IMR-90 (cell line): ENCODE measurements at regions not wholly inside any gene's neighbourhood (a gene's known extent, or its start where the extent isn't known, plus 50 kb on each side); places are given as distances from the start of the nearest gene placed in this dataset.

Experiments
- ATAC-seq: fragments of 200-7000 bp; cut with Tn5 transposase; 2 replicates; pipeline ENCODE4 v1.9.1; 2020; ENCODE audit warnings: low read depth, mild to moderate bottlenecking, moderate library complexity
- BruUV-seq: library from RNA; stranded (reverse); fragments of 400-500 nt; replicated peaks from 2 replicates; lab custom pipeline; 2021; lab: Mats Ljungman, UMichigan
- CTCF ChIA-PET: fragments of 300-600 bp; formaldehyde crosslinking; extraction: SDS; loops from one replicate; lab custom pipeline; 2021; ENCODE audit warnings: antibody characterized with exemption; lab: Yijun Ruan, JAX
- POLR2A ChIA-PET: fragments of 300-600 bp; sonication (Branson Sonifier 250); formaldehyde crosslinking; loops from one replicate; lab custom pipeline; 2022; ENCODE audit warnings: antibody characterized with exemption; ENCODE audit not compliant: unreplicated experiment; lab: Charles Lee
- DNase-seq: peaks from one replicate; pipeline ENCODE4 v3.0.0; 2013
- H2AFZ ChIP-seq: replicated peaks from 2 replicates; pipeline ENCODE3; 2013; ENCODE audit warnings: low read length, mild to moderate bottlenecking; ENCODE audit not compliant: poor library complexity
- H2AK5ac ChIP-seq: 2 replicates; pipeline ENCODE4 v1.6.1; 2013; ENCODE audit warnings: low read depth, low read length, inconsistent platforms
- H2AK9ac ChIP-seq: replicated peaks from 2 replicates; pipeline ENCODE3; 2013; ENCODE audit warnings: mild to moderate bottlenecking, low read depth, low read length, moderate library complexity; ENCODE audit not compliant: poor library complexity
- H2BK120ac ChIP-seq: 2 replicates; pipeline ENCODE4 v1.6.1; 2013; ENCODE audit warnings: low read depth, low read length, inconsistent platforms
- H2BK15ac ChIP-seq: 3 replicates; pipeline ENCODE4 v1.6.1; 2013; ENCODE audit warnings: low read depth, low read length, inconsistent platforms
- H2BK20ac ChIP-seq: 2 replicates; pipeline ENCODE4 v1.6.1; 2013; ENCODE audit warnings: low read depth, mild to moderate bottlenecking, inconsistent platforms, low read length, moderate library complexity
- H2BK5ac ChIP-seq: 2 replicates; pipeline ENCODE4 v1.6.1; 2013; ENCODE audit warnings: mild to moderate bottlenecking, low read depth, low read length, inconsistent platforms; ENCODE audit not compliant: poor library complexity, severe bottlenecking
- H3K14ac ChIP-seq: replicated peaks from 2 replicates; pipeline ENCODE4 v1.6.1; 2013; ENCODE audit warnings: low read depth, low read length, inconsistent platforms
- H3K18ac ChIP-seq: 2 replicates; pipeline ENCODE4 v1.6.1; 2013; ENCODE audit warnings: low read depth, low read length, control low read depth
- H3K23ac ChIP-seq: 2 replicates; pipeline ENCODE4 v1.6.1; 2013; ENCODE audit warnings: low read depth, low read length, inconsistent platforms
- H3K27ac ChIP-seq: 2 replicates; pipeline ENCODE4 v1.5.1; 2013; ENCODE audit warnings: mild to moderate bottlenecking, control low read depth, low read length; ENCODE audit not compliant: insufficient read depth
- H3K27me3 ChIP-seq: 2 replicates; pipeline ENCODE4 v1.6.1; 2013; ENCODE audit warnings: low read length; ENCODE audit not compliant: control insufficient read depth, insufficient read depth
- H3K36me3 ChIP-seq: 2 replicates; pipeline ENCODE4 v1.6.1; 2013; ENCODE audit warnings: low read length, mixed read lengths; ENCODE audit not compliant: control insufficient read depth, insufficient read depth
- H3K4ac ChIP-seq: 2 replicates; pipeline ENCODE4 v1.6.1; 2013; ENCODE audit warnings: low read depth, low read length, inconsistent platforms
- H3K4me1 ChIP-seq: 2 replicates; pipeline ENCODE4 v1.6.1; 2013; ENCODE audit warnings: low read length, mixed read lengths; ENCODE audit not compliant: control insufficient read depth, insufficient read depth
- H3K4me2 ChIP-seq: 2 replicates; pipeline ENCODE4 v1.6.1; 2013; ENCODE audit warnings: low read depth, mild to moderate bottlenecking, control low read depth, low read length, moderate library complexity
- H3K4me3 ChIP-seq: 2 replicates; pipeline ENCODE4 v1.5.1; 2013; ENCODE audit warnings: low read depth, mild to moderate bottlenecking, control low read depth, low read length, moderate library complexity; ENCODE audit not compliant: insufficient read depth
- H3K56ac ChIP-seq: 2 replicates; pipeline ENCODE4 v1.6.1; 2013; ENCODE audit warnings: low read length, inconsistent platforms; ENCODE audit not compliant: insufficient read depth; ENCODE audit errors: extremely low read depth
- H3K79me1 ChIP-seq, 2 experiments: 2 replicates each; pipeline ENCODE4 v1.6.1; 2013; ENCODE audit warnings: low read length in 2 of 2, inconsistent platforms in 1 of 2, low read depth in 1 of 2
- H3K9ac ChIP-seq: 2 replicates; pipeline ENCODE4 v1.6.1; 2013; ENCODE audit warnings: low read depth, low read length, control low read depth
- H3K9me1 ChIP-seq: 2 replicates; pipeline ENCODE4 v1.6.1; 2013; ENCODE audit warnings: low read length, inconsistent platforms; ENCODE audit not compliant: insufficient read depth
- H3K9me3 ChIP-seq: 2 replicates; pipeline ENCODE4 v1.6.1; 2013; ENCODE audit warnings: low read length; ENCODE audit not compliant: control insufficient read depth, insufficient read depth
- H4K20me1 ChIP-seq: 2 replicates; pipeline ENCODE4 v1.6.1; 2013; ENCODE audit warnings: low read length, inconsistent platforms; ENCODE audit not compliant: insufficient read depth
- H4K5ac ChIP-seq: 2 replicates; pipeline ENCODE4 v1.6.1; 2013; ENCODE audit warnings: mild to moderate bottlenecking, low read depth, low read length, control low read depth
- H4K8ac ChIP-seq, 2 experiments: 2 replicates each; pipeline ENCODE4 v1.6.1; 2013; ENCODE audit warnings: low read depth in 2 of 2, low read length in 2 of 2, control low read depth in 1 of 2, inconsistent platforms in 1 of 2
- H4K91ac ChIP-seq: 2 replicates; pipeline ENCODE4 v1.6.1; 2013; ENCODE audit warnings: low read depth, low read length, inconsistent platforms; ENCODE audit not compliant: insufficient read depth
- BHLHE40 ChIP-seq: fragments of 150-350 bp; IDR thresholded peaks from 2 replicates; pipeline ENCODE4 v1.6.1; 2016; ENCODE audit warnings: mild to moderate bottlenecking, low read depth, low read length
- CEBPB ChIP-seq: IDR thresholded peaks from 2 replicates; pipeline ENCODE4 v1.6.1; 2012; ENCODE audit warnings: low read depth, low read length, improper control_type of control experiment
- CHD1 ChIP-seq: IDR thresholded peaks from 2 replicates; pipeline ENCODE4 v1.6.1; 2012; ENCODE audit warnings: low read depth, low read length, improper control_type of control experiment
- FOS ChIP-seq: fragments of 150-350 bp; IDR thresholded peaks from 2 replicates; pipeline ENCODE4 v1.6.1; 2016; ENCODE audit warnings: low read depth, low read length
- MAFK ChIP-seq: IDR thresholded peaks from 2 replicates; pipeline ENCODE4 v1.6.1; 2012; ENCODE audit warnings: low read depth, low read length, improper control_type of control experiment
- MAZ ChIP-seq: IDR thresholded peaks from 2 replicates; pipeline ENCODE4 v1.6.1; 2012; ENCODE audit warnings: low read depth, mild to moderate bottlenecking, low read length, improper control_type of control experiment, moderate library complexity, borderline replicate concordance
- MXI1 ChIP-seq: IDR thresholded peaks from 2 replicates; pipeline ENCODE4 v1.6.1; 2012; ENCODE audit warnings: low read depth, mild to moderate bottlenecking, low read length, moderate library complexity, borderline replicate concordance
- NFE2L2 ChIP-seq: fragments of 150-350 bp; IDR thresholded peaks from 2 replicates; pipeline ENCODE4 v1.6.1; 2016; ENCODE audit warnings: low read depth, mild to moderate bottlenecking, low read length
- POLR2A ChIP-seq: IDR thresholded peaks from 2 replicates; pipeline ENCODE4 v1.6.1; 2012; ENCODE audit warnings: mild to moderate bottlenecking, low read depth, low read length
- RAD21 ChIP-seq: IDR thresholded peaks from 2 replicates; pipeline ENCODE4 v1.6.1; 2012; ENCODE audit warnings: low read length, improper control_type of control experiment
- RCOR1 ChIP-seq: IDR thresholded peaks from 2 replicates; pipeline ENCODE4 v1.6.1; 2012; ENCODE audit warnings: mild to moderate bottlenecking, low read length, improper control_type of control experiment; ENCODE audit not compliant: insufficient replicate concordance
- RFX5 ChIP-seq: IDR thresholded peaks from 2 replicates; pipeline ENCODE4 v1.8.0; 2012; ENCODE audit warnings: low read depth, mild to moderate bottlenecking, low read length, moderate library complexity
- SMC3 ChIP-seq: fragments of 150-350 bp; IDR thresholded peaks from 2 replicates; pipeline ENCODE4 v1.6.1; 2016; ENCODE audit warnings: low read depth, mild to moderate bottlenecking, antibody characterized with exemption, low read length, moderate library complexity
- WGBS, 2 experiments: methylation state at CpG; one replicate each; pipeline versions ENCODE4 v1.1.5 to v1.1.7; 2013; ENCODE audit warnings: missing lambda C conversion rate in 2 of 2; ENCODE audit not compliant: insufficient read length in 1 of 2; ENCODE audit errors: extremely low coverage in 2 of 2; 5-methylcytosine and 5-hydroxymethylcytosine counted together
- dilution Hi-C: fragments of 300-500 bp; cut with HindIII; formaldehyde crosslinking; loops from one replicate; pipeline ENCODE4 v1.14.3; 2018; ENCODE audit warnings: low sequenced_read_pairs; ENCODE audit not compliant: unreplicated experiment
- in situ Hi-C: fragments of 300-500 bp; cut with MboI; formaldehyde crosslinking; loops from 3 replicates; pipeline ENCODE4 v1.14.3; 2019; ENCODE audit warnings: low sequenced_read_pairs, inconsistent platforms, mixed read lengths
- intact Hi-C: fragments of 100-400 bp; cut with micrococcal nuclease; formaldehyde crosslinking; loops from 2 replicates; pipeline ENCODE4 v1.10.0; 2022
- TF ChIP-seq, protein P1 (sequence below): fragments of 150-350 bp; IDR thresholded peaks from 2 replicates; pipeline ENCODE4 v1.6.1; 2016; ENCODE audit warnings: low read depth, mild to moderate bottlenecking, low read length, moderate library complexity, borderline replicate concordance
- TF ChIP-seq, protein P2 (sequence below): conservative IDR thresholded peaks from 2 replicates; pipeline ENCODE4 v1.5.1; 2012; ENCODE audit warnings: mild to moderate bottlenecking, low read depth, low read length, improper control_type of control experiment
- TF ChIP-seq, protein P3 (sequence below): fragments of 150-350 bp; IDR thresholded peaks from 2 replicates; pipeline ENCODE4 v1.6.1; 2017; ENCODE audit warnings: mild to moderate bottlenecking, antibody characterized with exemption, low read length, low read depth

DNA sequence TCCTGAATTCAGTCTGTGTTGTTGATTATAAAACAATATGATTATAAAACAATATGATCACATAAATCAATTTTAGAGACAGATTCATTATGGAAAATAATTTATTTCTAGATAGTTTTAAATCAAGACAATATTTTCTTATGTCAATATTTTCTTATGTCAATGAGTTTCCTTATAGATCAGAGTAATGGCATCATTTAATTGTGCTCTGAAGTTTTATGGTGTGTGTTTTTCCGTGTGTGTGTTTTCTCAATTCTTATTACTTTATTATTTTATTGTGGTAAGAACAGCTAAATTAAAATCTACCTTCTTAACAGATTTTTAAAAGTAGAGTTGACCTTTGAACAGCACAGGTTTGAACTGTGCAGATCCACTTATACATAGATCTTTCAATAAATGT is 105.3 kb upstream of the SLCO1B1 start:
- no peak overlapping the region for H2BK15ac ChIP-seq
- no peak overlapping the region for H3K18ac ChIP-seq
- no peaks in the 10 kb centered on the region for H4K20me1 ChIP-seq
- no peak overlapping the region for H4K8ac ChIP-seq
- H3K23ac ChIP-seq = no peak overlapping the region
- no peaks in the 10 kb centered on the region for H3K27me3 ChIP-seq
- in situ Hi-C loops = no loop called here
- ATAC-seq = no peak
- H3K9me1 ChIP-seq = no peaks in the 10 kb centered on the region
- H3K79me1 ChIP-seq = no peaks in the 10 kb centered on the region
- H3K4me1 ChIP-seq = no peaks in the 10 kb centered on the region
- no peak overlapping the region for H2BK120ac ChIP-seq
- ChIA-PET CTCF (no interaction called here), POLR2A (no interaction called here)
- TF ChIP-seq CEBPB (no peak), POLR2A (no peak), MXI1 (no peak), MAZ (no peak), RFX5 (no peak), RCOR1 (no peak), RAD21 (no peak), MAFK (no peak), SMC3 (no peak), NFE2L2 (no peak), FOS (no peak), BHLHE40 (no peak), CHD1 (no peak)
- TF ChIP-seq, protein P1, sequence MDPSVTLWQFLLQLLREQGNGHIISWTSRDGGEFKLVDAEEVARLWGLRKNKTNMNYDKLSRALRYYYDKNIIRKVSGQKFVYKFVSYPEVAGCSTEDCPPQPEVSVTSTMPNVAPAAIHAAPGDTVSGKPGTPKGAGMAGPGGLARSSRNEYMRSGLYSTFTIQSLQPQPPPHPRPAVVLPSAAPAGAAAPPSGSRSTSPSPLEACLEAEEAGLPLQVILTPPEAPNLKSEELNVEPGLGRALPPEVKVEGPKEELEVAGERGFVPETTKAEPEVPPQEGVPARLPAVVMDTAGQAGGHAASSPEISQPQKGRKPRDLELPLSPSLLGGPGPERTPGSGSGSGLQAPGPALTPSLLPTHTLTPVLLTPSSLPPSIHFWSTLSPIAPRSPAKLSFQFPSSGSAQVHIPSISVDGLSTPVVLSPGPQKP = no peak
- TF ChIP-seq, protein P2, sequence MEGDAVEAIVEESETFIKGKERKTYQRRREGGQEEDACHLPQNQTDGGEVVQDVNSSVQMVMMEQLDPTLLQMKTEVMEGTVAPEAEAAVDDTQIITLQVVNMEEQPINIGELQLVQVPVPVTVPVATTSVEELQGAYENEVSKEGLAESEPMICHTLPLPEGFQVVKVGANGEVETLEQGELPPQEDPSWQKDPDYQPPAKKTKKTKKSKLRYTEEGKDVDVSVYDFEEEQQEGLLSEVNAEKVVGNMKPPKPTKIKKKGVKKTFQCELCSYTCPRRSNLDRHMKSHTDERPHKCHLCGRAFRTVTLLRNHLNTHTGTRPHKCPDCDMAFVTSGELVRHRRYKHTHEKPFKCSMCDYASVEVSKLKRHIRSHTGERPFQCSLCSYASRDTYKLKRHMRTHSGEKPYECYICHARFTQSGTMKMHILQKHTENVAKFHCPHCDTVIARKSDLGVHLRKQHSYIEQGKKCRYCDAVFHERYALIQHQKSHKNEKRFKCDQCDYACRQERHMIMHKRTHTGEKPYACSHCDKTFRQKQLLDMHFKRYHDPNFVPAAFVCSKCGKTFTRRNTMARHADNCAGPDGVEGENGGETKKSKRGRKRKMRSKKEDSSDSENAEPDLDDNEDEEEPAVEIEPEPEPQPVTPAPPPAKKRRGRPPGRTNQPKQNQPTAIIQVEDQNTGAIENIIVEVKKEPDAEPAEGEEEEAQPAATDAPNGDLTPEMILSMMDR = no peak
- TF ChIP-seq, protein P3, sequence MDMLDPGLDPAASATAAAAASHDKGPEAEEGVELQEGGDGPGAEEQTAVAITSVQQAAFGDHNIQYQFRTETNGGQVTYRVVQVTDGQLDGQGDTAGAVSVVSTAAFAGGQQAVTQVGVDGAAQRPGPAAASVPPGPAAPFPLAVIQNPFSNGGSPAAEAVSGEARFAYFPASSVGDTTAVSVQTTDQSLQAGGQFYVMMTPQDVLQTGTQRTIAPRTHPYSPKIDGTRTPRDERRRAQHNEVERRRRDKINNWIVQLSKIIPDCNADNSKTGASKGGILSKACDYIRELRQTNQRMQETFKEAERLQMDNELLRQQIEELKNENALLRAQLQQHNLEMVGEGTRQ = no peak
- dilution Hi-C loops = no loop called here
- H2AK5ac ChIP-seq = no peak overlapping the region
- H2BK20ac ChIP-seq = no peak overlapping the region
- H3K56ac ChIP-seq = no peak overlapping the region
- no peak overlapping the region for H3K4me3 ChIP-seq
- no peak overlapping the region for H3K9ac ChIP-seq
- no CpG with 5 or more reads among the region's 1 CpG for WGBS, 2 experiments
- no peak overlapping the region for H2BK5ac ChIP-seq
- no peak overlapping the region for H2AFZ ChIP-seq
- no peak overlapping the region for H3K4me2 ChIP-seq
- H3K4ac ChIP-seq = no peak overlapping the region
- intact Hi-C loops = no loop called here
- H4K5ac ChIP-seq = no peak overlapping the region
- no peak overlapping the region for H4K91ac ChIP-seq
- H3K9me3 ChIP-seq = peaks cover 4% of the 10 kb centered on the region
- no peak overlapping the region for H3K14ac ChIP-seq
- DNase-seq = no peak
- BruUV-seq = no TSS peak
- H3K27ac ChIP-seq = no peak overlapping the region
- H3K36me3 ChIP-seq = no peaks in the 10 kb centered on the region
- H2AK9ac ChIP-seq = no peak overlapping the region
